Activated CD4-positive, alpha-beta T cell treated with anti-CD3 and anti-CD28 coated beads, Interleukin-2, amount 50 U/mL, for 24 hours (primary cell): ENCODE measurements at regions not wholly inside any gene's neighbourhood (a gene's known extent, or its start where the extent isn't known, plus 50 kb on each side); places are given as distances from the start of the nearest gene placed in this dataset.
A peak's percentile ranks its signal among the peaks of the same experiment; 100 is the strongest.
"Not testable (repeated sequence)": the region's sequence is repeated elsewhere in the genome, so short reads cannot be mapped to it uniquely, and the experiment has no call there.

Experiments
- DNase-seq, 2 donors: peaks; one replicate each; pipeline ENCODE4 v3.0.0-alpha.2; 2020; ENCODE audit warnings: low read depth in 1 of 2, low spot score in 1 of 2

GRCh38 chr20:29031262-29031982, 2226.0 kb upstream of the DEFB115 start:
- DNase-seq, result not testable (repeated sequence)

DNA sequence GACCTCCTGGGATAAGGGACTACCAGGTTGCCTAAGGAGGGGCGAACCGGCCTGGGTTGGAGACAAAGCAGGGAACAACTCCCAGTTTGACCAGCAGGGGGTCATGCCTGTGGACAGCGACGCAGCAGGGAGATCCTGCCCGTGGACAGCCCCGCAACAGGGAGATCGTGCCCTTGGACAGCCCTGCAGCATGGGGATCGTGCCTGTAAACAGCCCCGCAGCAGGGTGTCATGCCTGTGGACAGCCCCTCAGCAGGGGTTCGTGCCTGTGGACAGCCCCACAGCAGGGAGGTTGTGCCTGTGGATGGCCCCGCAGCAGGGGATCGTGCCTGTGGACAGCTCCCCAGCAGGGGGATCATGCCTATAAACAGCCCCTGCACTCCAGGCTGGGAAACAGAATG, 2213.2 kb upstream of the DEFB115 start:
- not testable (repeated sequence) for DNase-seq

- DNase-seq, result not testable (repeated sequence)
Measured at GRCh38 chr20:29050008-29050606, 2207.4 kb upstream of the DEFB115 start.

DNA sequence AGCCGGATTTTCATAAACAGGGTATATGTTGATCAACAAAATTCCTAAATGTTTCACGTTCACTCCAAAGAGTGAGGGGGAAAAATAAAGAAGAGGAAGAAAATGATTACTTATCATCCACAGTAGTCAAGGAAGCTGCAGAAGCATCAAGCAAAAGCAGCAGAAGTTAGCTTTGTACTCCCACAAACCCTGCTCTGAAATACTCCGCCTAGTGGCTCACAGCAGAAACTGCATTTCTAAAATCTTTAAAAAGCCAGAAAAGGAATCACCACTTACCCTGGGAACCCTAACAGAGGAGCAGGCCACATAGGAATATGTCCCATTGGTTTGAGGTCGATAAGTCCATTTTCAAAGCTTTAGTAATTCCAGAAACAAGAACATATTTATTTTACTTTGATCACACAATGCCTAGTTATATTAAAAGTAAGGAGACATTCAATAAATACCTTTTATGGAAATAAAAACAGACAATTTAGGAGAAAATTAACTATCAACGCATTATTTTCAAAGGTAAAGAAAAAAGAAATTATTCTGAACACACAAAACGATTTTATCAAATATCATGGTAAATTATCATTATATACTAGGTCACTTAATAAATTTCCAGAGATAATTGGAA, 2199.5 kb upstream of the DEFB115 start:
- DNase-seq, result not testable (repeated sequence)

GRCh38 chr20:29062451-29062850, 2195.0 kb upstream of the DEFB115 start:
- DNase-seq, result not testable (repeated sequence)

GRCh38 chr20:29066341-29066740, 2191.1 kb upstream of the DEFB115 start:
- not testable (repeated sequence) for DNase-seq

GRCh38 chr20:29073640-29074039, 2183.8 kb upstream of the DEFB115 start:
- DNase-seq, result not testable (repeated sequence)

DNA sequence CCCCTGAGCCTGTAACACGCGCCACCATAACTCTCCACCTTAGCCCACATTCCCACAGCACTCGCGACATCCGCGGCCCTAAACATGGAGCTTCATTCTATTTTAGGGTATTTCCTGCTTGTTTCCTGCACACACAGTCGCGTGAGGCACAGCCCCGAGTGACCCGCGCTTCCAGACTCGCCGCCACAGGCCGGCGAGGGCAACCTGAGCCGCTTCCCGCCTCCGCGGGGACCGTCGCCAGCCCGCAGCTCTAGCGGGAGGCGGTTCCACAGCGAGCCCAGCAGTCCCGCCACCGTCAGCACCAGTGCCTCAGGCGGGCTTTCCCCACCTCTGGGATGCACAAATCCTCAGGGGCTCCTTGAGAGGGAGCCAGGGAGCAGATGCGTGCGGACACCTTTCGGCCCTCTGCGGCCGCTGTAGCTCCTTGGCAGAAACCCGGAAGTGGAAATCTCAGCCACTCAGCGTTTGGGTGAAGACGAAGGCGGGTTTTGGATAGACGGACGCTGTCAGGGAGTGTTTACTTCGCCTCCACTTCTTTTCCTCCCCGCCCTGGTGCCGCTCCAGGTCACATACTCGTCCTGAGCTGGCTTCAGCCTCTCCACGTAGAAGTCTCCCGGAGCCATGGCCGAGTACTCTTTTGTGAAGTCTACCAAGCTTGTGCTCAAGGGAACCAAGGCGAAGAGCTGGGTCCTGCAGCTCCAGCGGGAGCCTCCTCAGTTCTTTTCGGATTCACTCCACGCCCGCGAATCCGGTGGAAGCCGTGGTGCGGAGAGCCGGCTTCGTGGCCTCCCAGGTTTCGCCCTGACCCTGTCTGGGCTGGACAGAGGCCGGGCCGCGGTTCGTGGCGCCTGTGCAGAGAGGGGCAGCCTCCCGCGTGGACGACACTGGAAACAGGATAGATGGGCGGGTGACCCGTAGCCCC, 2177.4 kb upstream of the DEFB115 start:
- peak in 1 of 2 donors; percentile 27 for DNase-seq

DNA sequence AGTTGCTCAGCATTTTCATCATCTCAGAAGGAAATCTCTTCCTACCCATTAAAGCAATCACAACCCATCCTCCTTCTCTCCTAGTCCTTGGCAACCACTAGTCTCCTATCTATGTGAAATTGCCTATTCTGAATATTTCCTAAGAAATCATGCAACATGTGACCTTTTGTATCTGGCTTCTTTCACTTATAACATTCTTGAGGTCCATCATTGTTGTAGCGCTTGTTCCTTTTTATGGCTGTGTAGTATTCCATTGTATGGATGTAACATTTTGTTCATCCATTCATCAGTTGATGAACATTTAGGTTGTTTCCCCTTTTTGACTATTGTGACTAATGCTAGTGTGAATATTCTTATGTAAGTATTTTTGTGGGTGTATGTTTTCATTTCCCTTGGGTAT, 2175.8 kb upstream of the DEFB115 start:
- not testable (repeated sequence) for DNase-seq

DNA sequence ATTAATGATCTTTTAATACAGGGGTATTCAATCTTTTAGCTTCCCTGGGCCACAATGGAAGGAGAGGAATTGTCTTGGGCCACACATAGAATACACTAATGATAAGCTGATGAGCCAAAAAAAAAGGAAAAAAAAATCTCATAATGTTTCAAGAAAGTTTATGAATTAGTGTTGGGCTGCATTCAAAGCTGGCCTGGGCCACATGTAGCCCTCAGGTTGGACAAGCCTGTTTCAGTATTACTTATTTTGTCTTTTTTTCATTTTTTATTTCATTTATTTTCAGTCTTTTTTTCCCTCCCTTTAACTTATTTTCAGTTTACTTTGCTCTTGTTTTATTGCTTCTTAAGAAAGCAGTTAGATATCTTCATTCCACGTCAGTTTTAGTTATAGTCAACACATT, 2171.8 kb upstream of the DEFB115 start:
- no peak for DNase-seq

DNA sequence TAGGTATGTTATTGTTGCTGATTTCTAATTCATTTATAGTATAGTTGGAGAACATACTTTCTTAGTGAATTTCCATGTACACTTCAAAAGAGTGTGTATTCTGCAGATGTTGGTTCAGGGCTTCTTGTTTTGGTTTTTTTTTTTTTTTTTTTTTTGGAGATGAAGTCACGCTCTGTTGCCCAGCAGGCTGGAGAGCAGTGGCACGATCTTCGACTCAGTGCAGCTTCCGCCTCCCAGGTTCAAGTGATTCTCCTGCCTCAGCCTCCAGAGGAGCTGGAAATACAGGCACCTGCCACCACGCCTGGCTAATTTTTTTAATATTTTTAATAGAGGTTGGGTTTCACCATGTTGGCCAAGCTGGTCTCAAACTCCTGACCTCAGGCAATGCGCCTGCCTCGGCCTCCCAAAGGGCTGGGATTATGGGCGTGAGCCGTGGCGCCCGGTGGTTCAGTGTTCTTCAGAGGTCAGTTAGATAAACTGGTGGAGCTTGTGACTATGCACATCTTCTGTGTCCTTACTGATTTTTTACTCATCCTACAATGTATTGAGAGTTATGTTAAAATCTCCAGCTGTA, 2171.2 kb upstream of the DEFB115 start:
- DNase-seq, result not testable (repeated sequence)

DNA sequence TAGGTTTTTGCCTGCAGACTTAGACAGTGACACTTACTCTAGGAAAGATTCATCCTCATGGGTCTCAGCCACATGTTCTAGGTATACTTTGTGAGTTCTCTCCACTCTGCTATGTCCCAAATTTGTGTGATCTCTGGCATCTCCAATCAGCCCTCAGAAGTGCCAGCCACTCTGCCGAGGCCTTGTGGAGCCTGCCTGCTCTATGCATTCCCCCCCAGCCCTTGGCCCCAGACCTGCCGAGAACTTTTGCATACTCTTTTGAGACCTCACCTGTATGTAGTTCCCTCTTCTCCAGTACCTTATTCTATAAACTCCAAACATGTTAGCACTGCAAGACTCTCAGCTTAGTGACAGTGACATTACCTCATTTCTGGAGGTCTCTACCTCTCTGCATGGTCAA, 2170.5 kb upstream of the DEFB115 start:
- no peak for DNase-seq

GRCh38 chr20:29087887-29088286, 2169.6 kb upstream of the DEFB115 start:
- DNase-seq, result not testable (repeated sequence)

DNA sequence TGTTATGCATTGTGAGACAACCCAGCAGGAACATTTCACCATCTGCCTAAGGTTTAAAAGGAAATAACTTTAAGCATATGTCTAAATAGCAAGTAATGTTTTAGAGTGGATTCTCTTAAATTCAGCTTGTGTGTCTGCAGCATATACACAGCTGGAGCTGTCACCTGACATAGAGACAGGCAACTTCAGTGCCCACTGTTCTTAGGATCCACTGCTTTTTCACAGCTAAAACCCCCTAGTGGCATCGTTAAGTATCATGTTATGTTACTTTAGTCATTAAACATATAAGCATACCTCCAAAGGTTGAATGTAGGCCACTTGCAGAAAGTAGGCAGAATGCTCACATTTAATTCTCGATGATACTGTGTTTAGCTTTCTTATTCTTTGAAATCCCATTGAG, 2169.0 kb upstream of the DEFB115 start:
- DNase-seq, result not testable (repeated sequence)

GRCh38 chr20:29089409-29089808, 2168.1 kb upstream of the DEFB115 start:
- DNase-seq, result not testable (repeated sequence)

DNA sequence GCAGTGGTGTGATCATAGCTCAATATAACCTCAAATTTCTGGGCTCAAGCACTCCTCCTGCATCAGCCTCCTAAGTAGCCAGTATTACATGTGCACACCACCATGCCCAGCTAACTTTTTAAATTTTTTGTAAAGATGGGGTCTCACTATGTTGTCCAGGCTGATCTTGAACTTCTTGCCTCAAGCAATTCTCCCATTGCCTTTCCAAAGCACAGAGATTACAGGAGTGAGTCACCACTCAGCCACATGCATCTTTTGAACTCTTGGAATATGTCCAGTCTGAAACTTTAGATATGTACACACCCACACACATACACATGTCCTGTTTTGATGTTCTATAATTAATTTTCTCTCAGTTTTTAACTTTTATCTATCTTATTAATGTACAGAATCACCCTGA, 2163.5 kb upstream of the DEFB115 start:
- DNase-seq, result not testable (repeated sequence)

GRCh38 chr20:29096695-29097094, 2160.8 kb upstream of the DEFB115 start:
- DNase-seq, result not testable (repeated sequence)

DNA sequence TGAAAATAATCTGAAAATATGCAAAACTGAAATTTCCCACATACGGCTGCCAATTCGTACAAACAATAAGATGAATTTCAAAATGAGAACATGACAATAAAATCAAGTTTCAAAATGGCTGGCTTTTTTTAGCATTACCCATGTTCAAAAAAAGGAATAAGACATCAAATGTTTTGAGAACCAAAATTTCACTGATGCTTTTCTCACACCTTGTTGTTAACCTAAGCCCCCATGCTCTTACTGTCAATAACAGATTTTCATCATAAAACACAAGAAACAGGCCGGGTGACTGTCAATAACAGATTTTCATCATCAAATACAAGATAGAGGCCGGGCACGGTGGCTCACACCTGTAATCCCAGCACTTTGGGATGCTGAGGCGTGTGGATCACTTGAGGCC, 2149.6 kb upstream of the DEFB115 start:
- not testable (repeated sequence) for DNase-seq

- DNase-seq, result not testable (repeated sequence)
Measured at GRCh38 chr20:29109386-29109785, 2148.1 kb upstream of the DEFB115 start.

- DNase-seq, result not testable (repeated sequence)
Measured at GRCh38 chr20:29115097-29115496, 2142.4 kb upstream of the DEFB115 start.

DNA sequence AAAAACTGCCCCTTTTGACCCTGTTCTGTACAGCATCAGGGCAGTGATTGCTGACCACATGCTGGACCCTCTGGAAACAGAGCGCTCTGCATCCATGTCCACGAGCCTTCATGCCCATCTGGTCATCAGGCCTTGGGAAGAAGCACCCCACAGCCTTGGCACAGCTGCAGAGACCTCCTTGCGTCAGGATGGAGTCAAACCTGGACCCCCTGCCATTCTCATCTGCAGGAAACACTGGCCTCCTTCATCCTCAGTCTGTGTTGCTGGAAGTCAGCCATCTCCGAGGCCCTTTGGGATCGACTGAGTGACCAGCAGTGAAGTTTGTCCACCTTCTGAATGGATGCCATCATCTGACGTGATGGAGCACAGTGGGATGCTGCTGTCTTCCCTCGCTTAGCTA, 2138.3 kb upstream of the DEFB115 start:
- no peak for DNase-seq
